ENCODE measurements at regions not wholly inside any gene's neighbourhood (a gene's known extent, or its start where the extent isn't known, plus 50 kb on each side); places are given as distances from the start of the nearest gene placed in this dataset.

GRCh38 chr6:91126876-91127275, 540.0 kb upstream of the MAP3K7 start:
- Mint-ChIP-seq H3K36me3 (no peaks in the 10 kb centered on the region), H3K4me3 (no peak overlapping the region), H3K9me3 (peaks cover 7% of the 10 kb centered on the region)

GRCh38 chr6:91117550-91117949, 530.7 kb upstream of the MAP3K7 start:
- DNase-seq (ENCODE audit: low spot score in 2 of 2, unreplicated experiment in 2 of 2): no peak
- Mint-ChIP-seq H3K27ac (no peak overlapping the region), H3K4me1 (no peaks in the 10 kb centered on the region), H3K9me3 (peaks cover 7% of the 10 kb centered on the region), H3K4me3 (no peak overlapping the region), H3K27me3 (ENCODE audit: low read depth) (peaks cover 20% of the 10 kb centered on the region), H3K36me3 (no peaks in the 10 kb centered on the region)
- TF ChIP-seq CTCF (IDR thresholded peaks at IDR 0.05; ENCODE audit: unreplicated experiment): no peak

More at GRCh38 chr6:91126876-91127275, 540.0 kb upstream of the MAP3K7 start:
- Mint-ChIP-seq H3K4me1 (no peaks in the 10 kb centered on the region), H3K27me3 (ENCODE audit: low read depth) (peaks cover 4% of the 10 kb centered on the region), H3K27ac (no peak overlapping the region)
- DNase-seq (ENCODE audit: low spot score in 2 of 2, unreplicated experiment in 2 of 2): no peak
- no peak for TF ChIP-seq CTCF (IDR thresholded peaks at IDR 0.05; ENCODE audit: unreplicated experiment)

GRCh38 chr6:91114123-91114708, 527.3 kb upstream of the MAP3K7 start:
- H3K27ac Mint-ChIP-seq: no peak overlapping the region
- DNase-seq (ENCODE audit: low spot score in 2 of 2, unreplicated experiment in 2 of 2): no peak
- TF ChIP-seq CTCF (IDR thresholded peaks at IDR 0.05; ENCODE audit: unreplicated experiment): no peak
- H3K9me3 Mint-ChIP-seq: no peaks in the 10 kb centered on the region
- H3K4me1 Mint-ChIP-seq: no peaks in the 10 kb centered on the region
- no peaks in the 10 kb centered on the region for H3K36me3 Mint-ChIP-seq
- peaks cover 26% of the 10 kb centered on the region for H3K27me3 Mint-ChIP-seq (ENCODE audit: low read depth)
- H3K4me3 Mint-ChIP-seq: no peak overlapping the region

GRCh38 chr6:91106083-91106482, 519.2 kb upstream of the MAP3K7 start:
- Mint-ChIP-seq H3K4me3 (no peak overlapping the region), H3K27ac (no peak overlapping the region), H3K9me3 (no peaks in the 10 kb centered on the region), H3K27me3 (ENCODE audit: low read depth) (peaks cover 26% of the 10 kb centered on the region), H3K4me1 (no peaks in the 10 kb centered on the region), H3K36me3 (no peaks in the 10 kb centered on the region)
- no peak for DNase-seq (ENCODE audit: low spot score in 2 of 2, unreplicated experiment in 2 of 2)
- no peak for TF ChIP-seq CTCF (IDR thresholded peaks at IDR 0.05; ENCODE audit: unreplicated experiment)

GRCh38 chr6:91105532-91105931, 518.7 kb upstream of the MAP3K7 start:
- Mint-ChIP-seq H3K4me1 (no peaks in the 10 kb centered on the region), H3K36me3 (no peaks in the 10 kb centered on the region), H3K27ac (no peak overlapping the region), H3K27me3 (ENCODE audit: low read depth) (peaks cover 26% of the 10 kb centered on the region), H3K4me3 (no peak overlapping the region), H3K9me3 (no peaks in the 10 kb centered on the region)
- TF ChIP-seq CTCF (IDR thresholded peaks at IDR 0.05; ENCODE audit: unreplicated experiment): no peak
- DNase-seq (ENCODE audit: low spot score in 2 of 2, unreplicated experiment in 2 of 2): no peak

GRCh38 chr6:91099479-91099878, 512.6 kb upstream of the MAP3K7 start:
- H3K27ac Mint-ChIP-seq: no peak overlapping the region
- H3K9me3 Mint-ChIP-seq: no peaks in the 10 kb centered on the region
- no peaks in the 10 kb centered on the region for H3K36me3 Mint-ChIP-seq
- no peaks in the 10 kb centered on the region for H3K27me3 Mint-ChIP-seq (ENCODE audit: low read depth)
- H3K4me3 Mint-ChIP-seq: no peak overlapping the region
- no peak for DNase-seq (ENCODE audit: low spot score in 2 of 2, unreplicated experiment in 2 of 2)
- peaks cover 6% of the 10 kb centered on the region for H3K4me1 Mint-ChIP-seq
- TF ChIP-seq CTCF (IDR thresholded peaks at IDR 0.05; ENCODE audit: unreplicated experiment): no peak
